ENCODE measurements at regions not wholly inside any gene's neighbourhood (a gene's known extent, or its start where the extent isn't known, plus 50 kb on each side); places are given as distances from the start of the nearest gene placed in this dataset.

GRCh38 chr6:14715076-14715475, 530.8 kb upstream of the JARID2 start:
- no peak overlapping the region for H3K27ac Mint-ChIP-seq (ENCODE audit: unreplicated experiment)
- no peak for DNase-seq (ENCODE audit: extremely low spot score, unreplicated experiment)
- peaks cover 41% of the 10 kb centered on the region for H3K4me1 Mint-ChIP-seq (ENCODE audit: unreplicated experiment)
- no peak overlapping the region for H3K4me3 Mint-ChIP-seq (ENCODE audit: unreplicated experiment)
- no peak for TF ChIP-seq CTCF (IDR thresholded peaks at IDR 0.05)
- no peaks in the 10 kb centered on the region for H3K27me3 Mint-ChIP-seq (ENCODE audit: unreplicated experiment)
- H3K9me3 Mint-ChIP-seq (ENCODE audit: unreplicated experiment) = no peaks in the 10 kb centered on the region
- H3K36me3 Mint-ChIP-seq (ENCODE audit: unreplicated experiment) = no peaks in the 10 kb centered on the region

GRCh38 chr6:14716499-14717146, 529.2 kb upstream of the JARID2 start:
- Mint-ChIP-seq H3K4me3 (ENCODE audit: unreplicated experiment) (no peak overlapping the region), H3K27me3 (ENCODE audit: unreplicated experiment) (no peaks in the 10 kb centered on the region), H3K36me3 (ENCODE audit: unreplicated experiment) (no peaks in the 10 kb centered on the region), H3K27ac (ENCODE audit: unreplicated experiment) (no peak overlapping the region), H3K4me1 (ENCODE audit: unreplicated experiment) (peaks cover 46% of the 10 kb centered on the region), H3K9me3 (ENCODE audit: unreplicated experiment) (no peaks in the 10 kb centered on the region)
- no peak for DNase-seq (ENCODE audit: extremely low spot score, unreplicated experiment)
- no peak for TF ChIP-seq CTCF (IDR thresholded peaks at IDR 0.05)

GRCh38 chr6:14717307-14717706, 528.6 kb upstream of the JARID2 start:
- no peak overlapping the region for H3K4me3 Mint-ChIP-seq (ENCODE audit: unreplicated experiment)
- H3K27me3 Mint-ChIP-seq (ENCODE audit: unreplicated experiment) = no peaks in the 10 kb centered on the region
- H3K36me3 Mint-ChIP-seq (ENCODE audit: unreplicated experiment) = no peaks in the 10 kb centered on the region
- H3K4me1 Mint-ChIP-seq (ENCODE audit: unreplicated experiment) = peaks cover 44% of the 10 kb centered on the region
- no peaks in the 10 kb centered on the region for H3K9me3 Mint-ChIP-seq (ENCODE audit: unreplicated experiment)
- no peak overlapping the region for H3K27ac Mint-ChIP-seq (ENCODE audit: unreplicated experiment)
- no peak for TF ChIP-seq CTCF (IDR thresholded peaks at IDR 0.05)
- no peak for DNase-seq (ENCODE audit: extremely low spot score, unreplicated experiment)

- Mint-ChIP-seq H3K36me3 (ENCODE audit: unreplicated experiment) (no peaks in the 10 kb centered on the region), H3K9me3 (ENCODE audit: unreplicated experiment) (no peaks in the 10 kb centered on the region), H3K4me3 (ENCODE audit: unreplicated experiment) (no peak overlapping the region), H3K27ac (ENCODE audit: unreplicated experiment) (no peak overlapping the region), H3K4me1 (ENCODE audit: unreplicated experiment) (peaks cover 29% of the 10 kb centered on the region), H3K27me3 (ENCODE audit: unreplicated experiment) (no peaks in the 10 kb centered on the region)
- TF ChIP-seq CTCF (IDR thresholded peaks at IDR 0.05) = no peak
- DNase-seq (ENCODE audit: extremely low spot score, unreplicated experiment) = no peak
These were observed 527.0 kb upstream of the JARID2 start for GRCh38 chr6:14718861-14719260.

- no peak for TF ChIP-seq CTCF (IDR thresholded peaks at IDR 0.05)
- H3K27me3 Mint-ChIP-seq (ENCODE audit: unreplicated experiment) = no peaks in the 10 kb centered on the region
- peaks cover 26% of the 10 kb centered on the region for H3K4me1 Mint-ChIP-seq (ENCODE audit: unreplicated experiment)
- no peaks in the 10 kb centered on the region for H3K36me3 Mint-ChIP-seq (ENCODE audit: unreplicated experiment)
- no peak overlapping the region for H3K27ac Mint-ChIP-seq (ENCODE audit: unreplicated experiment)
- no peaks in the 10 kb centered on the region for H3K9me3 Mint-ChIP-seq (ENCODE audit: unreplicated experiment)
- DNase-seq (ENCODE audit: extremely low spot score, unreplicated experiment) = no peak
- H3K4me3 Mint-ChIP-seq (ENCODE audit: unreplicated experiment) = no peak overlapping the region
These were observed 526.6 kb upstream of the JARID2 start for GRCh38 chr6:14719270-14719669.

Data from osteocyte (in vitro differentiated cells).